Osteocyte (in vitro differentiated cells): ENCODE measurements at regions not wholly inside any gene's neighbourhood (a gene's known extent, or its start where the extent isn't known, plus 50 kb on each side); places are given as distances from the start of the nearest gene placed in this dataset.
A peak's percentile ranks its signal among the peaks of the same experiment; 100 is the strongest.

Experiments used
- DNase-seq: peaks from one replicate; pipeline ENCODE4 v3.0.0; 2021; ENCODE audit warnings: mixed read lengths; ENCODE audit not compliant: unreplicated experiment; ENCODE audit errors: extremely low spot score
- H3K27ac Mint-ChIP-seq: one replicate; pipeline ENCODE4 v1.8.0; 2021; ENCODE audit warnings: mild to moderate bottlenecking, mixed read lengths; ENCODE audit not compliant: unreplicated experiment
- H3K27me3 Mint-ChIP-seq: one replicate; pipeline ENCODE4 v1.8.0; 2021; ENCODE audit warnings: mixed read lengths; ENCODE audit not compliant: unreplicated experiment
- H3K36me3 Mint-ChIP-seq: one replicate; pipeline ENCODE4 v1.8.0; 2021; ENCODE audit warnings: mixed read lengths; ENCODE audit not compliant: unreplicated experiment
- H3K4me1 Mint-ChIP-seq: one replicate; pipeline ENCODE4 v1.8.0; 2021; ENCODE audit warnings: mixed read lengths; ENCODE audit not compliant: unreplicated experiment
- H3K4me3 Mint-ChIP-seq: one replicate; pipeline ENCODE4 v1.8.0; 2021; ENCODE audit warnings: mild to moderate bottlenecking, moderate library complexity, mixed read lengths; ENCODE audit not compliant: unreplicated experiment
- H3K9me3 Mint-ChIP-seq: one replicate; pipeline ENCODE4 v1.8.0; 2021; ENCODE audit warnings: mixed read lengths; ENCODE audit not compliant: unreplicated experiment
- TF ChIP-seq, protein P1 (sequence below): fragments of 200-600 bp; sonication (generic); IDR thresholded peaks from 2 replicates; pipeline ENCODE4 v1.5.0; 2021; ENCODE audit warnings: antibody characterized with exemption, mild to moderate bottlenecking, moderate library complexity

DNA sequence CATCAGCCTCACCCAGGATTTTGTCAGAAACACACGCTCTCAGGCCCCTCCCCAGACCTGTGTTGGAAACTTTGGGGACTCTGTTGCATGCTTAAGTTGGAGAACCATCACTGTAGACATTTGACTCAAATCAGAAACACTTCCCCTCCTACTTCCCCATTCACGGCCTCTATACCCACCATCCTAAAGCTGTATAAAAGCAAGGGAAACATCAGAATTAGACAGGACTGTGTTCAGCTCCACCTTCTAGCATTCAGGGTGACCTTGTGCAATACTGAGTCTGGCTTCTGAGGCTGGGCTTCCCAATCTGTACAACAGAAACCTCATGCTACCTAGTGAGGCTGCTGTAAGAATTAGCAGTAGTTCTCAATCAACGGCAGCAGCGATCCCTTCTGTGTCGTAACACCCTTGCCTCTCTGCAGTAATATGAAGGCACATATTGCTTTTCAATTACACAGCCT is 252.3 kb downstream of the LY86 start:
- TF ChIP-seq, protein P1, sequence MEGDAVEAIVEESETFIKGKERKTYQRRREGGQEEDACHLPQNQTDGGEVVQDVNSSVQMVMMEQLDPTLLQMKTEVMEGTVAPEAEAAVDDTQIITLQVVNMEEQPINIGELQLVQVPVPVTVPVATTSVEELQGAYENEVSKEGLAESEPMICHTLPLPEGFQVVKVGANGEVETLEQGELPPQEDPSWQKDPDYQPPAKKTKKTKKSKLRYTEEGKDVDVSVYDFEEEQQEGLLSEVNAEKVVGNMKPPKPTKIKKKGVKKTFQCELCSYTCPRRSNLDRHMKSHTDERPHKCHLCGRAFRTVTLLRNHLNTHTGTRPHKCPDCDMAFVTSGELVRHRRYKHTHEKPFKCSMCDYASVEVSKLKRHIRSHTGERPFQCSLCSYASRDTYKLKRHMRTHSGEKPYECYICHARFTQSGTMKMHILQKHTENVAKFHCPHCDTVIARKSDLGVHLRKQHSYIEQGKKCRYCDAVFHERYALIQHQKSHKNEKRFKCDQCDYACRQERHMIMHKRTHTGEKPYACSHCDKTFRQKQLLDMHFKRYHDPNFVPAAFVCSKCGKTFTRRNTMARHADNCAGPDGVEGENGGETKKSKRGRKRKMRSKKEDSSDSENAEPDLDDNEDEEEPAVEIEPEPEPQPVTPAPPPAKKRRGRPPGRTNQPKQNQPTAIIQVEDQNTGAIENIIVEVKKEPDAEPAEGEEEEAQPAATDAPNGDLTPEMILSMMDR = no peak
- H3K36me3 Mint-ChIP-seq = no peaks in the 10 kb centered on the region
- H3K9me3 Mint-ChIP-seq = peaks cover 4% of the 10 kb centered on the region
- H3K27ac Mint-ChIP-seq = no peak overlapping the region
- peaks cover 28% of the 10 kb centered on the region for H3K27me3 Mint-ChIP-seq
- no peaks in the 10 kb centered on the region for H3K4me1 Mint-ChIP-seq
- H3K4me3 Mint-ChIP-seq = no peak overlapping the region
- DNase-seq = no peak

DNA sequence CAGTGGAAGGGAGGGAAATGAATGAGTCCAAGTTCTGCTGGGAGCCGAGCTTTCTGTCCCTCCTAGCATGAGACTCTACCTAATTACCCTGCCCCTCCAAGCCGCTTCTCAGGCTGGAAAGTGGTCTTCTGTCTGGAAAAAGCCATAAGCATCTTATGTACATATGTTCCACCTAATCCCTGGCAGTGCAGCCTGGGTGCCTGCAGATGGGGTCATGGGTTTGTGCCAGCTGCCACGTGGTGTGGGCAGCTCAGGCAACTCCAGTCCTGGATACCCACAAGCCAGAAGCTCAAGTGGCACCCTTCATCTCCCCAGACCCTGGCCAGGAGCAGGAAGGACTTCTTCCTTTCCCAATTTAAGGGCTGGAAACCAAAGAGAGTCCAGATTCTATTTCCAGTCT is 253.1 kb downstream of the LY86 start:
- TF ChIP-seq, protein P1 = no peak
- Mint-ChIP-seq H3K27me3 (peaks cover 23% of the 10 kb centered on the region), H3K4me1 (no peaks in the 10 kb centered on the region), H3K27ac (no peak overlapping the region), H3K4me3 (no peak overlapping the region), H3K36me3 (no peaks in the 10 kb centered on the region), H3K9me3 (peaks cover 11% of the 10 kb centered on the region)
- peak; percentile 54 for DNase-seq

DNA sequence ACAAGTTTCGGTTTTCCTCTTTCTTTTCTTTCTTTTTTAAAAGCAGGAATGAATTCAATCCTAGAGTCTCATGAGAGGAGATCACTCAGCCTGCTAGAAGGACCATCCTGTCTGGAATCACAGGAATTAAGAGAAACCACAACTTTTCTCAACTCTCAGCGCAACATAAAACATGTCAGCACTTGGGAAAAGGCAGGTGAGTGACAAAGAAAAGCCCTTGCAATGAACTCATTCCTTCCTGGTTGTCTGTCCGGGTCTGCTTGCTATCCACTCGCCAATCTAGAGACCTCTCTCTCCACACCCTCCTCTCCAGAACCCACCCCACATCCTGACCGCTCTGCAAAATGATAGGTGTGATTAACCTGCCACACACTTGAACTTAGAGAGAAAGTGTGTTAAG is 253.8 kb downstream of the LY86 start:
- Mint-ChIP-seq H3K36me3 (no peaks in the 10 kb centered on the region), H3K27ac (no peak overlapping the region), H3K4me1 (no peaks in the 10 kb centered on the region), H3K9me3 (peaks cover 11% of the 10 kb centered on the region), H3K27me3 (peaks cover 17% of the 10 kb centered on the region), H3K4me3 (no peak overlapping the region)
- TF ChIP-seq, protein P1 = no peak
- DNase-seq = no peak

DNA sequence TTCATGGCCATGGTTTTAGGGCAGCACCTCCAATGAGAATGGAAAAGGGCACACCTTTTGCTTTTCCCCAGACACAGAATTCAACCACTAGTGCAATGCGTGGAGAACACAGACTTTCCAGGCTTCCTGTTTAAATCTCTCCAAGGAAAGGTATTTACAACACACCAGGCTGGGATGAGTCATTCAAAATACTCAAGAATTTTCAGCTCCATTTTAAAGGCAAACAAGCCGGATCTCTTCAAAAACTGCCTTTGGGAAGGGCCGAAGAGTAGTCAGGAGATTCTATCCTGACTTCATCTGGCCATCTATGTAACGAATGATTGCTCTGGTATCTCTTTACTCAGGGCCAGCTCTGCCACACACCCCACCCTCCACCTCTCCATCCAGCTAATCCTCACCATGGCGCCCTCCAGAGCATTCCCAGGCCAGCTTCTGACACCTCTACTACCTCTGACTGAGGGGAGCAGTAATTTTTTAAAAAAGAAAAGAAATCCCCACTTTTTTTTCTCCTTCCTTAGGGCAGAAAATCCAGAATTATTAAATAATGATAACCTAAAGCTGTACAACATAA is 254.6 kb downstream of the LY86 start:
- no peak for DNase-seq
- H3K36me3 Mint-ChIP-seq = no peaks in the 10 kb centered on the region
- H3K9me3 Mint-ChIP-seq = peaks cover 11% of the 10 kb centered on the region
- TF ChIP-seq, protein P1 = no peak
- H3K27me3 Mint-ChIP-seq = peaks cover 13% of the 10 kb centered on the region
- no peak overlapping the region for H3K27ac Mint-ChIP-seq
- H3K4me3 Mint-ChIP-seq = no peak overlapping the region
- no peaks in the 10 kb centered on the region for H3K4me1 Mint-ChIP-seq

DNA sequence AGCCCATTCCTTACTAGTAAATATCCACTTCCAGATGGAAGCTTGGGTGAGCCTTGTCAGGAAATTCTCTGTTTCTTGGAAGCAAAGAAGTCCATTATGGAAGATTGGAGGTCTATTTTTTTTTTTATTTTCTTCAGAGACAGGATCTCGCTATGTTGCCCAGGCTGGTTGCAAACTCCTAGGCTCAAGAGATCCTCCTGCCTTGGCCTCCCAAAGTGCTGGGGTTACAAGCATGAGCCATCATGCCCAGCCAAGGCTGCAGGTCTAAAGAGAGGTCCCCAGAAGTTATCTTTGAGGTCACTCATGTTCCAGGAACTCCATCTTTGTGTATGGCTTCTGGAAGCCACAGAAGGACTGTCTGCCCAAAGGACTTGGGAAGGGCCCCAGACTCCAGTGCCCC is 255.3 kb downstream of the LY86 start:
- H3K27me3 Mint-ChIP-seq = peaks cover 13% of the 10 kb centered on the region
- no peak for DNase-seq
- no peak overlapping the region for H3K27ac Mint-ChIP-seq
- peaks cover 11% of the 10 kb centered on the region for H3K9me3 Mint-ChIP-seq
- H3K4me3 Mint-ChIP-seq = no peak overlapping the region
- H3K4me1 Mint-ChIP-seq = no peaks in the 10 kb centered on the region
- TF ChIP-seq, protein P1 = no peak
- no peaks in the 10 kb centered on the region for H3K36me3 Mint-ChIP-seq
